ENCODE measurements at regions not wholly inside any gene's neighbourhood (a gene's known extent, or its start where the extent isn't known, plus 50 kb on each side); places are given as distances from the start of the nearest gene placed in this dataset.

DNA sequence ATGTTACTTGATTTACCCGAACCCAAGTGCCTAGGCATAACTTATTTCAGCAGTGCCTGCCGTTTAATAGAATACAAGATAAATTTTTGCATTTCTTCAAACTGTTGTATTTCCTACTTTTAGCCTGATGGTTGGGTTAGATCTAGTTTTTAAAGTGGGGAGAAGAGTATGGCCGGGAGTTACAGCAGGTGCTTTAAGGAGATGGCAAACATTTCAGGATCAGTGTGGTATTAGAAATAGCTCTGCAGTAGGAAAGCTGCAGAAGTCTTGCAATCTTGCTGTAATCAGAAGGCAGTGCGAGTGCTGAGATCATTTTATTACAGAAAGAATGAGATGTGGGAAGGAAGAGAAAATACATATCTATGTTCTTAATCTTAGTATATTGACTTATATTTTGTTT lies 977.8 kb upstream of the TENM3 start:
- DNase-seq (ENCODE audit: low spot score in 2 of 2) (no peak), FAIRE-seq (no peak)

DNA sequence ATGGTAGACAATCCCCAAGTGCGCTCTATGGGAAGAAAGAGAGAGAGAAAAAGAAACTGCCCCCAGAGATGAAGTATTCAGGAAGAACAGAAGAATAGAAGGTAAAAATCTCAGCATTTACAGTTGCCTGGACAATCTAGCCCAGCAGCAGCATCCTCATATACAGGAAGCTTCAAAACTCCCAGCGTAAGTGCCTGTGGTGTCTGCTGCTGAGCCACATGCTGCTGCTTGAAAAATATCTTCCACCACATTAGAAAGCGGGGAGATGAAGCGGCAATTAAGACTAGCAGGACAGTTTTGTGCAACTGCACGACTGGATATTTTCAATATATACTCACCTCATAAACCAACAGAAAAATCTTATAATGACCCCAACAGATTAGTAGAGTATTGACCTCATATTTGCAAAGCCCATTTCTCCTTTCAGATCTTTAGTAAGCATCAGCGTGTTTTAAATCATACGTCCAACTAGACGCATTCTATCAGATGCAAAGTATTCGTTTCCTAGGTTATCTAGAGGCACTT lies 972.0 kb upstream of the TENM3 start:
- DNase-seq (ENCODE audit: low spot score in 2 of 2) = no peak
- no peak for FAIRE-seq

DNA sequence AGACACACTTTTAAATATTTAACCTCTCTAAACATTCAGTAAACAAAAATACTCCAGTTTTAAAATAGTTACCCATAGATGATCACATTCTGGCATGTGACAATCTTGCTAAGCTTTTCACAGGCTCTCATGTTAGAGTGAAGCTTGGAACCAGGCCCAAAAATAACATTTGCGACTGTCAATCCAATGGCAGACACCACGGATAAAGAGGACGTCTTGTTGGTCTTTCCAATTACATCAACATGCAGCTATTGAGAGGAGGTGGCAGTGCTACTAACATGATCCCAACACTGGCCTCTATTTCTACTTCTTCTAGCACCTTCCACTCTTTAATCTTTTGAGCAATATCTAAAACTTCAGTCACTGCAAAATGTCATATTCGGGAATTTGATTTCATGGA lies 970.8 kb upstream of the TENM3 start:
- DNase-seq (ENCODE audit: low spot score in 2 of 2) = no peak
- FAIRE-seq = no peak

DNA sequence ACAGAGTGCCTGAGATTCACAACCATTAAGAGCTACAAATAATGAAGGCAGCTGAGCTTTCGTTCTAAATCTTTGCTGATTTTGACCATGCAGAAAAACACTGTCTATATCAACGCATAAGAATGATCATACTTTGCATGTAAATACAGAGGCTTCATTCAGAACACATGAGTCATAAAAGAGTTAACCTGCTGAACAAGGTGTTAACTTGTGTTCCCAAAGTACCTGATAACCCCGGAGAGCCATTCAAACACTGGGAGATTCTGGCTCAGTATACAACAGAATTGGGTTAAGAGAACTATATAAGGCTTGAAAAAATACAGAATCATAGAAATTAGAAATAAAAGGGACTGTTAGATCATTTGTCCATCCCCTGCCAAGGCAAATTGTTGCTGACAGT lies 964.3 kb upstream of the TENM3 start:
- DNase-seq (ENCODE audit: low spot score in 2 of 2) (no peak), FAIRE-seq (no peak)

DNA sequence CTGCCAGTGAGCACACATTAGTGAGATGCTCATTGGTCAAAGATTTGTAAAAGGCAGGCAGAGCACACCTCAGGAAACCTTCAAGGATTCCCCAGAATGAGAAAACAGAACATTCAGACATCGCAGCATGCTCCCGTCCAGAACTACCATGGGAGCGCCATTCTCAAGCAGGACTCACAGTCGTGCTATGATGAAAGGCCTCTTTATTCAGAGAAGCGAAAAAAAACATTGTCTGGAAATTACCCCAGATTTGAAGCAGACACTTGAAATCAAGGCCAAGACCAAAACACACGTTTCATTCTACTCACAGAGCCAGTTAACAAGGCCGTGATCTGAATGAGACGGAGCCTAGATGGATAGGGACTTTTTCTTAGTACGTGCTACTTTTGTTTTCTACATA lies 961.8 kb upstream of the TENM3 start:
- DNase-seq (ENCODE audit: low spot score in 2 of 2) = peak; percentile 19 to 39
- peak; percentile 95 for FAIRE-seq

DNA sequence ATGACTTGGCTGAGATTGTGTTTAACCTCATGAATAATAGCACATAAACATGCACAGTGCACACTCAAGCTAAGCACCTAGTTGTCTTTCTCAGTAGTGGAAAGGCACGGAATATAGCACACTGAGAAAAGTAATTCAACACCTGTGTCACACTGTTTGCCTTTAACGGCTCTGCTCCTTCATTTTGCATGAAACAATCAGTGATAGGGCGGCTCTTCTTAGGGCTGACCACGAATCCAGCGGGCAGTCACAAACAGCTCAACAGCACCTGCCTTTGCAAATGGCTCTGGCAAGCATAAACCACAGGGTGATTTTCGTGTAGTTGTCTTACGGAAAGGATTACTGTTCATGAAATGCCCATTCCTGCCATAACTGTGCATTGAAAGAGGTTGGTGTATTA lies 954.0 kb upstream of the TENM3 start:
- FAIRE-seq (no peak), DNase-seq (ENCODE audit: low spot score in 2 of 2) (no peak)

DNA sequence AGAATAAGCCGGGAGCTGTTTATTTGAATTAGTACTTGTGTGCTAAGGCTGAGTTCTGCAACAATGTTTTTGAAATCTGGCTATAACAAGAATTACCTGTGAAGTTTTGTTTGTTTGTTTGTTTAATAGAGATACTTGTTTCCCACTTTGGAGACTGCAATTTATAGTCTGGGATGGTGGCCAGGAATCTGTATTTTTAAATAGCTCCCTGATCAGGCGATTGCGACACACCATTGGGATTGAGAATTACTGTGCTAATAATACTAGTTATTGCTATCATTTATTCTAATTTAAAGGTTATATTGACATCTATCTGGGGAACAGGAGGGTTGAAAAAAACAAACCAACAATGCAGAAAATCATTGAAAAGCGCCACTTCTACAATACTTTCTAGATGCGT lies 951.6 kb upstream of the TENM3 start:
- DNase-seq (ENCODE audit: low spot score in 2 of 2) (no peak), FAIRE-seq (no peak)

DNA sequence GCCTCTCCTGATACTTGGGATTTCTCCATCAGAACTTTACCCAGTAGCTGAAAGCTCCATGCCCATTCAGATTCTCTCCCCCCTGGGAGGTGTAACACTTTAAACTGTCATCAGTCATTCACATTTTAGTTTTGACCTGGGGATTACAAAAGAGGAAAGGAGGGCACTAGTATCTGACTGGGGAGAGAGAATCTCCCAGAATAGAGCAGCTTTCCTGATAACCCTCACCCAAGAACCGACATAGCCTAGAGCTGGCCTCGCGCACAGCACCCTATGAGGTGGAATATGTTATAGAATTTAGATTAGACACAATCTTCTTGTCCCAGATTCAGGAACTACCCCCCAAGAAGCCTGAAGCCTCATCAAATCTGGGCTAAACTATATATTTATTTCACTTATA lies 950.2 kb upstream of the TENM3 start:
- FAIRE-seq = no peak
- DNase-seq (ENCODE audit: low spot score in 2 of 2) = no peak

DNA sequence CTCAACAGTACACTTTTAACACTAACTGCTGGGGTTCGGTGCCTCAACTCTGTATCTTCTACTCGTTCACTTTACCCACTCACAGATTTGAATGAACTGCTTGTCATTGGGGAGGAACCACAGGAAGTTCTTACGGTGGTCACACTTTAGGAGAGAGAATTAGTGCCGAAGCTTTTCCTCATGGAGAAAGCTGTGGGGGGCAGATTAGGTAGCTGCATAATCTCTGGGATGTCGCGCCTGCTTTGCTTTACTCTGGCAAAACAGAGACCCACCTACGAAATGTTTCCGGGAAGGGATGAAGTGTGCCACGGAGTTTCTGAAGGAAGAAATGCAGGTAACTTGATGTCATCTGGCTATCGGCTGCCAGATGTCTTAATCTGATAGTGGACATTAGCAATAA lies 949.7 kb upstream of the TENM3 start:
- FAIRE-seq (no peak), DNase-seq (ENCODE audit: low spot score in 2 of 2) (no peak)

DNA sequence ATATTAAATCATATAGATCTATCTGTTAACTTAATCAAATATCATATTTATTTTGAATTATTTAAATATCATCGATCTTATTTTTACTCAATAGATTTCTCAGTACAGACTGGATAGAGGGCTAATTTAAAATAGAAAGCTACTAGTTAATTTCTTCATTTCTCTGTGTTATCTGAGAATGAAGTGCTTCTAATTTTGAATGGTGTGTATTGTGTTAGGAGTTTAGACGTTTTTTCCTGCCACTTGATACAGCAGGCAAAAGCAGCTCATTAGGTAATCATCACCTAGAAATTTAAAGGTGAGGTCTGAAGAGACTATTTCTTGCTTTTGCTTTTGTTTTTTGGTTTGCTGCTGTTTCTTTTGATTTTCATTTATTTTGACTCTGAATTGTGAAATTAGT lies 948.8 kb upstream of the TENM3 start:
- FAIRE-seq = no peak
- DNase-seq (ENCODE audit: low spot score in 2 of 2) = no peak

DNA sequence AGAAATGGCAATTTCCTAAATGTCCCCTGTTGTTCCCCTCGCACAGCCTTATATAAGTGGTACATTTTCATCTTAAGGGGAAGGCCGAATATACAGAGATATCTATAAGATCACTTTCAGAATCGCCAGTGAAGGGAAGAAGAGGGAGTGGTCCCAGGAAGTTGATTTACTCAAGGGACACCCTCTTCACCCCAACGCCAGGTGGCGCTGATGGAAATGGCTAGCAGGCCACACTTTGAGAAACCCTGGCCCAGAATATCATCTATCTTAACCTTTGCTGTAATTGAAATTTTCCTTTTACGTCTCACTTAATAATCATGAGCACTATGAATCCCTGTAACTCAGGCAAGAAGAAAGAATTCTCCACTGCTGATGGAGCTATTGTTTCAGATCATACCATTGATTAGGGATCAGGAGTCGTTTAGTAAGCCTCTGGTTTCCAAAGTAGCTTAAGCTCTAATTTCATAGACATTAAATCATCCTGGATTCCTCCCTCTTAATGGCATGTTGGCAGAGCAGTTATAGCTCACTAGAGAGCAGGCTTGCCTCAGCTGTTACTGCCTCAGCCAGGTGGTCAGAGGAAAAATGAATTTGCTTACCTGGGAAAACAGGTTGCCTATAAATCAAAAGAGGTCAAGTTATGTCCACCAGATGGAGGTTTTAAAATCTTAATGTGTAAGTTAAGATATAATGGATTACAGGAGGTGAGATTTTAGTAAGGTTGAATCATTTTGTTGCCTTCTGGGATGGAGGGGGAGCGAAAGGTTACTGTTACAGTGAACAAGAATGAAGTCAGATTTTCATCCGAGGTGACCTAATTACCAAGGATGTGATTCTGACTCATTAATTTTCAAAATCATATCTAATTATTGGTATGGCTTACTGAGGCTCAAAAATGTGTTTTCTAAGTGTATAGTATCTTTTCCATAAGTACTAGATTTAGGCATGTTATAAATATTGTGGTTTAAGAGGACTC lies 941.2 kb upstream of the TENM3 start:
- no peak for DNase-seq (ENCODE audit: low spot score in 2 of 2)

DNA sequence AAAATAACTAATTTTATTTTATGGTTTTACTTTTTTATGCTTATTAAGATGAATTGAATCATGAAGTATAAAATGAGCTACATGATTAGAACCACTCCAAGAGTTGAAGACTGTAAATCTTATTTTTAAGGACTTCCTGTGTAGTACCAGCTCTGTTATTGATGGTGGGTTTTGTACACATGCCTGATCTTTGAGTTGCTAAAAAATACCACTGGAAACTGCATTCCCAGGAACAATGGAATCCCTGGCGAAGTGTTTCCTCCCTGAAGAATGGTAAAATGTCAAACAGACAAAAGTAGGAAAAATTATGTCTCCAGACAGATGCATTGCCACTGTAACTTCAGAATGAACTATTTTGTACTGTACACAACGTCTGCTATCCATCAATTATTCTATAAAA lies 935.4 kb upstream of the TENM3 start:
- DNase-seq (ENCODE audit: low spot score in 2 of 2) = no peak
- no peak for FAIRE-seq

More for the DNA sequence above, 941.2 kb upstream of the TENM3 start:
- FAIRE-seq = no peak

DNA sequence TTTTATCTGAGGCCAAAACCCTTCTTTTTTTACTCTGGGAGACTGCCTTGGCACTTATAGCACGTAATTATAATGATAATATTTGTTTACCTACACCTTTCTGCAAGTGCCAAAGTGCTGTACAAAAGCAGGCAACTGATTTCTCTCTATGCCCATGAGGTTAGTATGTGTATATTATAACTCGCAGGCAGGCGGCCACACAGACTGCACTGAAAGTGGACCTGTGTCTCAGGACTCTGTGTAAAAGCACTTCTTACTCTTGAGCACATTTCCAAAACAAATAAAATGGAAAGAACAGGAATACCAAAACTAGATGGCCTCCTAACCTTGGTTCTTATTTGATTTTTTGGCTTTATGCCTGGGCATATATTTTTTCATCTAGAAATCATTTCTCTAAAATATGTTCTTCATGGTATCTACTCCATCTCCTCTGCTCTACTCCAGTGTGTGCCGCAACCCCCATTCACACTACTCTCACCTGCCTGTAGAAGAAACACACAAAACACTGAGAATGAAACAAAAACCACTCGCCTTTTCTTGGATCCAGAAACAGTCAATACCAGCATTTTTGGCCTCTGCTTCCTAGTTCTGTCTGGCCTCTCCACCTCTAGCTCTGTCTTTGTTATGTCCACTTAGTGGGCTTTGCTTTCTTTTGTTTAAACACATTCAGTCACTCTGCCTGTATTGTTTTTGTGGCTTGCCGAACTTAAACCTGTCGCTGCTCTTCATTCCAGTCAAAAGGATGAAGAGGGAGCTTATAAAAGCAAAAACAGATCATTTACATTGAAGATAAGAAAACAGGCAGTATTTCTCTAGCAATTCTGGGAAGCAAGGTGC lies 934.5 kb upstream of the TENM3 start:
- FAIRE-seq = no peak
- no peak for DNase-seq (ENCODE audit: low spot score in 2 of 2)

DNA sequence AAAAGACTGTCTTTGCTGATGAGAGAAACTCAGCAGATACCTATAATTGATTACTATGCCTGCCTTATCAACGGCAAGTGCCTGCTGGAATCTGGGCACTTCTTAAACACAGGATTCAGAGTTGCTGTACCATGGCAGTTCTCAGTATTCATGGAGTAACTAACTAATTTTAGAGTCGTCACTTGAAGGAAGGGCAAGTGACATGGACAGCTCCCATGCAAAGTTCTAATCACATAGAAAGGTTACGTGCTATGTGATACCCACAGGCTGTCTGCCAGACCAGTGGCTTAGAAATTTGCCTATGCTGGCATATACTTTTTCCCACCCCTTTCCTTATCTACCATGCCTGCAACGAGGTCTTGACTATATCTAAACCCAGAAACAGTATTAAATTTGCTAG lies 931.1 kb upstream of the TENM3 start:
- DNase-seq (ENCODE audit: low spot score in 2 of 2) = no peak
- FAIRE-seq = no peak

DNA sequence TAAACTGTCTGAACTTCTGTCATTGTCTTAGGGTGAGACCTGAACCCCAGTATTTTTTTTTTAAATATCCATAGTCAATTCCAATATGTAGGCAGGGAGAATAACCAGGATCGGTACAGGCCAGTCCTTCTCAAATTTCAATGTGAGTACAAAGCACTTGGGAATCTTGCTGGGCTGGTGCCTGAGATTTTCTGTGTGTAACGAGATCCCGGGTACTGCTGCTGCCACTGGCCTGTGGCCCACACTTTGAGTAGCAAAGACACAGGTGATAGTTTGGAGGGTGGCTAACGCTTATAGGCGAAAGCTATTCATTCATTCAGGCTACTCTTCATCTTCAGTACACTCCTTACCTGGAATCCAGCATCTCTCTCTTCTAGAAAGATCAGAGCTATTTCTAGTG lies 923.6 kb upstream of the TENM3 start:
- FAIRE-seq = no peak
- no peak for DNase-seq (ENCODE audit: low spot score in 2 of 2)

DNA sequence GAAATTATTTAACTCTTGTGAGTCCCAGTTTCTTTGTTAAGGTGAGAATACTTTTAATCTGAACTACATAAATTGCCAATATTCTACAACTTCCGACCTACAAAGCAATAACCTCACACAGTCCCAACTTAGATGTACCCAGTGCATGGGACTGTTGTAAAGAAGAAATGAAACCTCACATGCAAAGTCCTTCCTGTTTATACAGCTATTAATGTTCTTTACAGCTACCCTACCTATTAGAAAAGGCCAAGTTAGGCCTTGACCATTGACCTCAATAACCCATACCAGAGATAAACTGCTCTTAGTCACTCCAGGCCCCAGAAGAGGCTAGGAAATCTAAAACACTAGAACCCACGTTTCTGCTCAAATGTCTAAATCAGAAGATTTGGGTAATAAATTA lies 920.1 kb upstream of the TENM3 start:
- no peak for FAIRE-seq

DNA sequence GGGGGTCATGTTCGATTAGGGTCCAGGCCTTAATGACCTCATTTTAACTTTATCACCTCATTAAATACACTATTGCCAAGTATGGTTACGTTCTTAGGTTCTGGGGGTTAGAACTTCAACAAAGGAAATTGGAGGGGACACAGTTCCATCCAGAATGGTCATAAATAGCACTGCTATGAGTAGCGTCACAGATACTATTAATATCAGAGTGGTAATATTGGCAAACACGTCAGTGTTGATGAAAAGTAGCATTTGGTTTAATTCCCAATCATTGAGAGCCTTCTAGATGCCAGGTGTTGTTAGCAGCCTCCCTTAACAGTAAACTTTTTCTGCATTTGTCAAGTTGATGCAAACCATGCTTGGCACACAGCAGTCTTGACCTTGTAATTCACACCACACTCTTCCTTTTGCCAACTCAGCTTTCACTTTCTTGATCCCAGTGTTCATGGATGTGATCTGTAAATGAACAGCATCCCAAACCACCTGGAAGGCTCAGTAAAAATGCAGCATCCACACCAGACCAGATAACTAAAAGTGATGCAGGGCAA lies 912.5 kb upstream of the TENM3 start:
- DNase-seq (ENCODE audit: low spot score in 2 of 2) (no peak), FAIRE-seq (no peak)

More for the DNA sequence above, 920.1 kb upstream of the TENM3 start:
- no peak for DNase-seq (ENCODE audit: low spot score in 2 of 2)

DNA sequence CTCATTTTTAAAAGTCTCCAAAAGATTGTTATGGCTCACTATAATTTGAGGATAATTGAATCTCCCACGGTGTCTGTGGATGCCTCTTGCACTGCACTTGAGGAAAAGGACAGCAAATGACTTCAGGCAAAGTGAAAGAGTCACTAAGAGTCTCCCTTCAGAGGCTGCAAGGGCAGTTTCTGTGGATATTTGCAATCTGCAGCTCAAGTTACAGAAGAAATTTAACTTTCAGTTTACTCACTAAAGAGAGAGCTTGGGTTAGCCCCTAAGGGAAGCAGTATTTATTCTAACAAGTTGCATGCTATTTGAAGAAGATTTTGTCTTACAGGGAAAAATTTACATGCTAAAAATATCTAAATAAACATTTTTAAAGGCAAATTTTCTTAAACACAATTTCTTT lies 912.0 kb upstream of the TENM3 start:
- no peak for DNase-seq (ENCODE audit: low spot score in 2 of 2)
- FAIRE-seq = no peak

DNA sequence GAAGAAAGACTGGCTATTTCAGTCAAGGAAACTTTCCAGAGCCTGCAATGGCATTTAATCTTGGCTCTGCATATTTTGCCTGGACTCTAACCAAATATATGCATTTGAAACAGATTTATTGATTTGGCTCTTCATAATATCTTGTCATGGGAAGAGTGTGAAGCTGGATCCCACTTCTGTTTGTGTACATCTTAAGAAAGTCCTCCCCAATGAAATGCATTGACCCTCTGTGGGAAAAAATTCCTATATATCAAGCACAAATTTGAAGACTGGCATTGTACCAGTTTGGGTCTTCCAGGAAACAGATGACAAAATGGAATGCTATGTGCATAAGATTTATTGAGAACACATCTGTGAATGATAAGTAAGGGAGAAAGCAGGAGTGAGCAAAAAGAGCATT lies 897.3 kb upstream of the TENM3 start:
- FAIRE-seq (no peak), DNase-seq (ENCODE audit: low spot score in 2 of 2) (no peak)

DNA sequence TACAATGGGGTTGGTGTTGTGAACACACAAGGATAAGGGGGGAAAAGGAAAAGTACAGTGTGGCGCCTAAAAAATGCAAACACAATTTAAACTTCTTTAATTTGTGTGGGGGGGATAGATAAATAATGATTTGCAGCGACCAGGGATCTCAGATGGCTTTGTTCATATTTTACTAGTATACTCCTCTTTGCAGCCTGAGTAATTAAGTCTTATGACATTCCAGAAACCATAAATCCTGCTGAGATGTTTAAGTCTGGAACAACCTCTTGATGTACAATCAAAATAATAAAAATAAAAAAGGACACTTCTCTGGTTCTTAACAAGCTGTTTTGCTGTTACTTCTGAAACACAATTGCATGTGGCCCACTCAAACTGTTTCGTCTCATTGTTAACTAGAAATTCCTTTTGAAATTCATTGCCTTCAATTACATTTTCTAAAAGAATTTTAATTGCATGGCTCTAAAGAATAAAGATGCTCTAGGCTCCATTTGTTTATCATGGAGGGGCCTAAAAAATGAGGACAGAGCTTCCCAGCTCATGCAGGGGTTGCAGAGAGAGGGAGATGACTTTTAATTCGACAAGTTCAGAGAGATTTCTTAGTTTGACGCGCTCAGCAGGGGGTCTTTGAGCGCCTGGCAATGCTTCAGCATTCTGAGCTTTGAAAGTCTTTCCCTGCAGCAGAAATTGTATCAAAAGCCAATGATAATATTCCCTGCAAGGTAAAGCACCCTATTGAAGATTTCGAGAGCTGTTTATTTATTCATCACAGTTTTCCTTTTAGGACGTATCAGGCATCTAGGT lies 892.4 kb upstream of the TENM3 start:
- no peak for FAIRE-seq
- DNase-seq (ENCODE audit: low spot score in 2 of 2) = no peak
